Spleen (tissue), 7 donors: ENCODE measurements at regions not wholly inside any gene's neighbourhood (a gene's known extent, or its start where the extent isn't known, plus 50 kb on each side); places are given as distances from the start of the nearest gene placed in this dataset.

Experiments
- CTCF ChIP-seq, 11 experiments: fragments of 200-600 bp in 7 of 11; fragments of 450-650 bp in 4 of 11; sonication (generic) in 4 of 11; IDR thresholded peaks in 8 of 11; conservative IDR thresholded peaks in 3 of 11; 1 replicate in 7 of 11; 2 replicates in 4 of 11; pipeline versions ENCODE4 v1.4.0 to v1.8.0; 2016 to 2021; ENCODE audit warnings: antibody characterized with exemption in 11 of 11, inconsistent platforms in 4 of 11, mild to moderate bottlenecking in 1 of 11
- POLR2A ChIP-seq, 3 donors: fragments of 450-650 bp; IDR thresholded peaks; one replicate each; pipeline ENCODE4 v1.5.1; 2017; ENCODE audit warnings: antibody characterized with exemption in 3 of 3, mild to moderate bottlenecking in 1 of 3
- donor health status: DM: no; HTN: no; CAD: no; lungs with moderate emphysema.
- donor health status: DM: no; HTN: no; CAD: no.
- donor health status: DM: no; HTN: no; CAD: no.

GRCh38 chr2:14234911-14235310 lies 397.6 kb upstream of the LRATD1 start:
- no peak for TF ChIP-seq CTCF (IDR thresholded peaks at IDR 0.05 in 8 of 11, conservative IDR thresholded peaks at IDR 0.05 in 3 of 11)
- no peak for TF ChIP-seq POLR2A (IDR thresholded peaks at IDR 0.05)
